NCI-H1092 treated with DMSO at 0.1 percent for 48 hours (cell line): ENCODE measurements at regions not wholly inside any gene's neighbourhood (a gene's known extent, or its start where the extent isn't known, plus 50 kb on each side); places are given as distances from the start of the nearest gene placed in this dataset.

ENCODE experiments used
- DNase-seq: peaks from one replicate; lab custom pipeline; 2025; lab: John Stamatoyannopoulos, UW

GRCh38 chr11:127493330-127494022, 492.9 kb upstream of the KIRREL3 start:
- DNase-seq, result peak; percentile 30

- DNase-seq, result no peak
These were observed 491.5 kb upstream of the KIRREL3 start for GRCh38 chr11:127492029-127492428.

GRCh38 chr11:127491589-127491988, 491.0 kb upstream of the KIRREL3 start:
- DNase-seq, result no peak

- no peak for DNase-seq
These were observed 490.3 kb upstream of the KIRREL3 start for GRCh38 chr11:127490896-127491295.

GRCh38 chr11:127485541-127485940, 485.0 kb upstream of the KIRREL3 start:
- no peak for DNase-seq

- no peak for DNase-seq
These were observed 480.8 kb upstream of the KIRREL3 start for GRCh38 chr11:127481391-127481790.

- DNase-seq, result no peak
These were observed 478.3 kb upstream of the KIRREL3 start for GRCh38 chr11:127478826-127479225.

GRCh38 chr11:127474766-127475165, 474.2 kb upstream of the KIRREL3 start:
- DNase-seq, result peak; percentile 19

GRCh38 chr11:127472505-127472904, 471.9 kb upstream of the KIRREL3 start:
- no peak for DNase-seq

- DNase-seq, result no peak
These were observed 471.1 kb upstream of the KIRREL3 start for GRCh38 chr11:127471662-127472061.

- peak; percentile 44 for DNase-seq
These were observed 469.8 kb upstream of the KIRREL3 start for GRCh38 chr11:127470306-127470884.

- no peak for DNase-seq
These were observed 463.8 kb upstream of the KIRREL3 start for GRCh38 chr11:127464325-127464724.

- no peak for DNase-seq
These were observed 461.4 kb upstream of the KIRREL3 start for GRCh38 chr11:127462065-127462344.

- DNase-seq, result peak; percentile 17
These were observed 460.9 kb upstream of the KIRREL3 start for GRCh38 chr11:127461241-127462064.

GRCh38 chr11:127458561-127458960, 458.0 kb upstream of the KIRREL3 start:
- DNase-seq, result no peak

- DNase-seq, result peak; percentile 31
These were observed 454.3 kb upstream of the KIRREL3 start for GRCh38 chr11:127454856-127455255.

GRCh38 chr11:127452533-127452932, 452.0 kb upstream of the KIRREL3 start:
- DNase-seq, result no peak

GRCh38 chr11:127451861-127452260, 451.3 kb upstream of the KIRREL3 start:
- no peak for DNase-seq

- DNase-seq, result no peak
These were observed 447.5 kb upstream of the KIRREL3 start for GRCh38 chr11:127448101-127448500.

- DNase-seq, result no peak
These were observed 444.9 kb upstream of the KIRREL3 start for GRCh38 chr11:127445476-127445875.

GRCh38 chr11:127443297-127443696, 442.7 kb upstream of the KIRREL3 start:
- no peak for DNase-seq

- DNase-seq, result no peak
These were observed 440.0 kb upstream of the KIRREL3 start for GRCh38 chr11:127440616-127441015.

- no peak for DNase-seq
These were observed 424.7 kb upstream of the KIRREL3 start for GRCh38 chr11:127425281-127425680.
